Endothelial cell of umbilical vein (primary cell): ENCODE measurements at regions not wholly inside any gene's neighbourhood (a gene's known extent, or its start where the extent isn't known, plus 50 kb on each side); places are given as distances from the start of the nearest gene placed in this dataset.

Experiments
- BruUV-seq: library from RNA; stranded (reverse); fragments of 400-500 nt; replicated peaks from 2 replicates; lab custom pipeline; 2021; lab: Mats Ljungman, UMichigan
- CTCF ChIA-PET: fragments of 300-600, 350-600 bp; sonication (Branson Sonifier 250); formaldehyde crosslinking; loops from one replicate; lab custom pipeline; 2021; ENCODE audit warnings: antibody characterized with exemption, inconsistent platforms; lab: Charles Lee
- POLR2A ChIA-PET: fragments of 300-600, 350-600 bp; sonication (Branson Sonifier 250); formaldehyde crosslinking; loops from one replicate; lab custom pipeline; 2021; ENCODE audit warnings: antibody characterized with exemption, inconsistent platforms; lab: Charles Lee
- DNase-seq: peaks from one replicate; pipeline ENCODE4 v3.0.0-alpha.2; 2011; ENCODE audit warnings: low read depth, low spot score
- FAIRE-seq: peaks from 2 replicates; lab custom pipeline; 2011; peaks lifted over from hg19 to GRCh38; lab: Jason Lieb, UNC
- H2AFZ ChIP-seq: 2 replicates; pipeline ENCODE4 v1.6.0; 2012; ENCODE audit warnings: low read depth, low read length, control low read depth, inconsistent platforms
- H3K27ac ChIP-seq: 2 replicates; pipeline ENCODE4 v1.5.1; 2011; ENCODE audit warnings: low read depth, mild to moderate bottlenecking, control low read depth, low read length, moderate library complexity; ENCODE audit not compliant: insufficient read depth
- H3K27me3 ChIP-seq, 2 experiments: 2 replicates each; pipeline versions ENCODE4 v1.6.0 to v1.6.1; 2011; ENCODE audit warnings: low read length in 2 of 2, mixed read lengths in 1 of 2; ENCODE audit not compliant: control insufficient read depth in 2 of 2, insufficient read depth in 2 of 2
- H3K36me3 ChIP-seq, 2 experiments: 2 replicates in 1 of 2; 3 replicates in 1 of 2; pipeline ENCODE4 v1.5.1; 2011; ENCODE audit warnings: low read length in 2 of 2, mild to moderate bottlenecking in 1 of 2, moderate library complexity in 1 of 2; ENCODE audit not compliant: control insufficient read depth in 2 of 2, insufficient read depth in 2 of 2; ENCODE audit errors: extremely low read depth in 1 of 2
- H3K4me1 ChIP-seq: 3 replicates; pipeline ENCODE4 v1.5.1; 2011; ENCODE audit warnings: mild to moderate bottlenecking, low read length; ENCODE audit not compliant: control insufficient read depth, insufficient read depth; ENCODE audit errors: extremely low read depth
- H3K4me2 ChIP-seq: 2 replicates; pipeline ENCODE4 v1.6.1; 2011; ENCODE audit warnings: low read length, control low read depth, mixed read lengths; ENCODE audit not compliant: insufficient read depth
- H3K4me3 ChIP-seq, 3 experiments: fragments of 200-600 bp in 1 of 3; sonication (generic), shearing (Covaris generic) in 1 of 3; replicated peaks in 1 of 3; 2 replicates each; pipeline ENCODE4 v1.5.1; 2011 to 2016; ENCODE audit warnings: control low read depth in 3 of 3, low read length in 3 of 3, mild to moderate bottlenecking in 2 of 3, inconsistent platforms in 1 of 3, low read depth in 1 of 3, moderate library complexity in 1 of 3; ENCODE audit not compliant: insufficient read depth in 1 of 3
- H3K79me2 ChIP-seq: 2 replicates; pipeline ENCODE4 v1.6.0; 2012; ENCODE audit warnings: low read length, inconsistent platforms; ENCODE audit not compliant: control insufficient read depth, insufficient read depth
- H3K9ac ChIP-seq: replicated peaks from 2 replicates; pipeline ENCODE3; 2011; ENCODE audit warnings: low read length, control low read depth; ENCODE audit not compliant: insufficient read depth; ENCODE audit errors: extremely low read depth
- H3K9me1 ChIP-seq: replicated peaks from 3 replicates; pipeline ENCODE4 v1.6.0; 2011; ENCODE audit warnings: mild to moderate bottlenecking, low read length; ENCODE audit not compliant: control insufficient read depth, insufficient read depth; ENCODE audit errors: extremely low read depth
- H3K9me3 ChIP-seq: replicated peaks from 2 replicates; pipeline ENCODE4 v1.5.1; 2012; ENCODE audit warnings: low read length, inconsistent platforms; ENCODE audit not compliant: control insufficient read depth, insufficient read depth
- H4K20me1 ChIP-seq: replicated peaks from 2 replicates; pipeline ENCODE3; 2011; ENCODE audit warnings: mild to moderate bottlenecking, low read length; ENCODE audit not compliant: control insufficient read depth, insufficient read depth; ENCODE audit errors: extremely low read depth
- EZH2 ChIP-seq: IDR thresholded peaks from 2 replicates; pipeline ENCODE4 v1.6.1; 2012; ENCODE audit warnings: borderline replicate concordance, low read depth, mild to moderate bottlenecking, moderate library complexity, low read length, inconsistent platforms; ENCODE audit not compliant: severe bottlenecking
- FOS ChIP-seq: IDR thresholded peaks from 2 replicates; pipeline ENCODE4 v1.6.1; 2011; ENCODE audit warnings: mild to moderate bottlenecking, low read length, moderate library complexity, borderline replicate concordance; ENCODE audit not compliant: insufficient read depth
- GATA2 ChIP-seq: IDR thresholded peaks from 2 replicates; pipeline ENCODE4 v1.7.0; 2011; ENCODE audit warnings: low read depth, mild to moderate bottlenecking, moderate library complexity, mixed read lengths, low read length; ENCODE audit not compliant: insufficient read length, insufficient read depth
- JUN ChIP-seq: IDR thresholded peaks from 2 replicates; pipeline ENCODE4 v1.6.1; 2011; ENCODE audit warnings: borderline replicate concordance, low read depth; ENCODE audit not compliant: insufficient read length, insufficient read depth
- MYC ChIP-seq: IDR thresholded peaks from one replicate; pipeline ENCODE4 v1.6.1; 2011; ENCODE audit warnings: mild to moderate bottlenecking, low read depth, low read length
- POLR2A ChIP-seq: IDR thresholded peaks from 2 replicates; pipeline ENCODE4 v1.6.1; 2012; ENCODE audit warnings: low read depth, mild to moderate bottlenecking, control low read depth, low read length
- POLR2AphosphoS5 ChIP-seq: IDR thresholded peaks from 2 replicates; pipeline ENCODE4 v1.6.1; 2012; ENCODE audit warnings: low read depth, mild to moderate bottlenecking, control low read depth, low read length, moderate library complexity; ENCODE audit not compliant: insufficient read depth
- dilution Hi-C: fragments of 300-500 bp; cut with MboI; formaldehyde crosslinking; loops from one replicate; pipeline ENCODE4 v1.15.0; 2019; ENCODE audit warnings: low sequenced_read_pairs; ENCODE audit not compliant: extremely low pct_ligation_motif_present
- intact Hi-C: fragments of 100-400 bp; cut with micrococcal nuclease; formaldehyde crosslinking; loops from one replicate; pipeline ENCODE4 v1.10.0; 2022
- TF ChIP-seq, protein P1 (sequence below): IDR thresholded peaks from 2 replicates; pipeline ENCODE4 v1.6.1; 2011; ENCODE audit not compliant: insufficient read depth, insufficient read length
- TF ChIP-seq, protein P2 (sequence below), 2 donors: IDR thresholded peaks; 1 replicate in 1 of 2; 2 replicates in 1 of 2; pipeline ENCODE4 v1.5.1; 2011; ENCODE audit warnings: low read length in 2 of 2, mild to moderate bottlenecking in 2 of 2, moderate library complexity in 2 of 2, control low read depth in 1 of 2, inconsistent platforms in 1 of 2, low read depth in 1 of 2; ENCODE audit not compliant: insufficient read depth in 1 of 2; ENCODE audit errors: extremely low read depth in 1 of 2

- Histone ChIP-seq H3K9me3 (no peaks in the 10 kb centered on the region), H3K4me3 (no peak overlapping the region), H4K20me1 (no peaks in the 10 kb centered on the region), H3K79me2 (no peaks in the 10 kb centered on the region), H2AFZ (no peak overlapping the region), H3K4me1 (peaks cover 18% of the 10 kb centered on the region), H3K9ac (no peak overlapping the region), H3K4me2 (no peak overlapping the region), H3K9me1 (no peaks in the 10 kb centered on the region), H3K27ac (no peak overlapping the region), H3K36me3 (no peaks in the 10 kb centered on the region), H3K27me3 (no peaks in the 10 kb centered on the region)
- no peak for FAIRE-seq
- intact Hi-C loops: no loop called here
- TF ChIP-seq, protein P1, sequence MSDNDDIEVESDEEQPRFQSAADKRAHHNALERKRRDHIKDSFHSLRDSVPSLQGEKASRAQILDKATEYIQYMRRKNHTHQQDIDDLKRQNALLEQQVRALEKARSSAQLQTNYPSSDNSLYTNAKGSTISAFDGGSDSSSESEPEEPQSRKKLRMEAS: no peak
- TF ChIP-seq GATA2 (no peak), JUN (no peak), FOS (no peak), POLR2AphosphoS5 (no peak), MYC (no peak), POLR2A (no peak), EZH2 (no peak)
- TF ChIP-seq, protein P2, sequence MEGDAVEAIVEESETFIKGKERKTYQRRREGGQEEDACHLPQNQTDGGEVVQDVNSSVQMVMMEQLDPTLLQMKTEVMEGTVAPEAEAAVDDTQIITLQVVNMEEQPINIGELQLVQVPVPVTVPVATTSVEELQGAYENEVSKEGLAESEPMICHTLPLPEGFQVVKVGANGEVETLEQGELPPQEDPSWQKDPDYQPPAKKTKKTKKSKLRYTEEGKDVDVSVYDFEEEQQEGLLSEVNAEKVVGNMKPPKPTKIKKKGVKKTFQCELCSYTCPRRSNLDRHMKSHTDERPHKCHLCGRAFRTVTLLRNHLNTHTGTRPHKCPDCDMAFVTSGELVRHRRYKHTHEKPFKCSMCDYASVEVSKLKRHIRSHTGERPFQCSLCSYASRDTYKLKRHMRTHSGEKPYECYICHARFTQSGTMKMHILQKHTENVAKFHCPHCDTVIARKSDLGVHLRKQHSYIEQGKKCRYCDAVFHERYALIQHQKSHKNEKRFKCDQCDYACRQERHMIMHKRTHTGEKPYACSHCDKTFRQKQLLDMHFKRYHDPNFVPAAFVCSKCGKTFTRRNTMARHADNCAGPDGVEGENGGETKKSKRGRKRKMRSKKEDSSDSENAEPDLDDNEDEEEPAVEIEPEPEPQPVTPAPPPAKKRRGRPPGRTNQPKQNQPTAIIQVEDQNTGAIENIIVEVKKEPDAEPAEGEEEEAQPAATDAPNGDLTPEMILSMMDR (IDR thresholded peaks at IDR 0.05; ENCODE audit: extremely low read depth in 1 of 2, insufficient read depth in 1 of 2, low read depth in 1 of 2, low read length in 2 of 2): no peak
- ChIA-PET POLR2A (no interaction called here), CTCF (interaction anchor here (1.0 to 1.3 kb wide), 2 partner anchors 18 to 230 kb away, joined by 3 read pairs; partner anchors contain the start of gene MYLIP)
- dilution Hi-C loops: no loop called here
- BruUV-seq: no TSS peak
- no peak for DNase-seq
Observed at GRCh38 chr6:15898693-15899092, 230.2 kb upstream of the MYLIP start.
